ENCODE measurements at regions not wholly inside any gene's neighbourhood (a gene's known extent, or its start where the extent isn't known, plus 50 kb on each side); places are given as distances from the start of the nearest gene placed in this dataset.

DNA sequence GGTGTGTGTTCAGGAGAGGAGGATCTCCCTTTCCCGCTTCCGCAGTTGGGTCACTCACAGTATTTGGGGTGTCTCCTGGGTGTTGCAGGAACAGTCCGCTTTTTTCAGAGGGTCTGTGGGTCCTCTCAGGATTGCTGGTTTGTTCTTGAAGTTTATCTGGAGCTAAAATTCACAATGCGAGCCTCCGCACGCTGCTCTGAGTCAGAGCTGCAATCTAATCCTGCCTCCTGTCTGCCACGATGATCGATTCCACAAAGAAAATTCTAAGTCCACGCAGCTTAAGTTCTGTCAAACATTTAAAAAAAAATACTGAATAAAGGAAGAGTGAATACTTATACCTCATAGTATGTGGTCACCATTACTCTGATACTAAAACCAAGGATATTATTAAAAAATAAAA lies 76.5 kb downstream of the RAD51AP2 start:
- TF ChIP-seq, protein P1, sequence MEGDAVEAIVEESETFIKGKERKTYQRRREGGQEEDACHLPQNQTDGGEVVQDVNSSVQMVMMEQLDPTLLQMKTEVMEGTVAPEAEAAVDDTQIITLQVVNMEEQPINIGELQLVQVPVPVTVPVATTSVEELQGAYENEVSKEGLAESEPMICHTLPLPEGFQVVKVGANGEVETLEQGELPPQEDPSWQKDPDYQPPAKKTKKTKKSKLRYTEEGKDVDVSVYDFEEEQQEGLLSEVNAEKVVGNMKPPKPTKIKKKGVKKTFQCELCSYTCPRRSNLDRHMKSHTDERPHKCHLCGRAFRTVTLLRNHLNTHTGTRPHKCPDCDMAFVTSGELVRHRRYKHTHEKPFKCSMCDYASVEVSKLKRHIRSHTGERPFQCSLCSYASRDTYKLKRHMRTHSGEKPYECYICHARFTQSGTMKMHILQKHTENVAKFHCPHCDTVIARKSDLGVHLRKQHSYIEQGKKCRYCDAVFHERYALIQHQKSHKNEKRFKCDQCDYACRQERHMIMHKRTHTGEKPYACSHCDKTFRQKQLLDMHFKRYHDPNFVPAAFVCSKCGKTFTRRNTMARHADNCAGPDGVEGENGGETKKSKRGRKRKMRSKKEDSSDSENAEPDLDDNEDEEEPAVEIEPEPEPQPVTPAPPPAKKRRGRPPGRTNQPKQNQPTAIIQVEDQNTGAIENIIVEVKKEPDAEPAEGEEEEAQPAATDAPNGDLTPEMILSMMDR (IDR thresholded peaks at IDR 0.05) = no peak
- TF ChIP-seq POLR2A (IDR thresholded peaks at IDR 0.05) = no peak
